Ovary (tissue), 7 donors: ENCODE measurements at regions not wholly inside any gene's neighbourhood (a gene's known extent, or its start where the extent isn't known, plus 50 kb on each side); places are given as distances from the start of the nearest gene placed in this dataset.

Experiments used
- DNase-seq, 5 donors: peaks; one replicate each; pipeline ENCODE4 v3.0.0-alpha.2; 2019 to 2020
- H3K27ac ChIP-seq, 2 donors: fragments of 200-600 bp; one replicate each; pipeline versions ENCODE4 v1.5.1 to v1.8.0; 2019 to 2022
- H3K27me3 ChIP-seq: fragments of 200-600 bp; one replicate; pipeline ENCODE4 v1.8.0; 2022
- H3K36me3 ChIP-seq: fragments of 200-600 bp; sonication (generic); one replicate; pipeline ENCODE4 v1.5.1; 2019
- H3K4me1 ChIP-seq: one replicate; pipeline ENCODE4 v1.8.1; 2013; ENCODE audit warnings: mild to moderate bottlenecking, moderate library complexity; ENCODE audit not compliant: insufficient read depth
- H3K4me3 ChIP-seq: fragments of 200-600 bp; sonication (generic); one replicate; pipeline ENCODE4 v1.5.1; 2017
- H3K9me3 ChIP-seq, 2 donors: fragments of 200-600 bp in 1 of 2; sonication (generic) in 1 of 2; one replicate each; pipeline versions ENCODE4 v1.5.1 to v1.8.1; 2013 to 2019; ENCODE audit warnings: mild to moderate bottlenecking in 1 of 2, moderate library complexity in 1 of 2
- EP300 ChIP-seq: sonication (generic); formaldehyde crosslinking; IDR thresholded peaks from one replicate; pipeline ENCODE4 v1.6.1; 2017; ENCODE audit warnings: antibody characterized with exemption
- POLR2A ChIP-seq: fragments of 450-650 bp; IDR thresholded peaks from one replicate; pipeline ENCODE4 v1.6.1; 2017; ENCODE audit warnings: antibody characterized with exemption, mild to moderate bottlenecking, moderate library complexity
- WGBS, 3 donors: extraction: QIAGEN DNeasy Blood & Tissue Kit in 1 of 3; methylation state at CpG; one replicate each; pipeline versions ENCODE4 v1.1.5 to v1.1.7; 2013 to 2017; 5-methylcytosine and 5-hydroxymethylcytosine counted together
- intact Hi-C, 4 donors: fragments of 100-400 bp; cut with DNase I; formaldehyde crosslinking; loops; one replicate each; pipeline versions ENCODE4 v1.11.0 to v1.15.1; 2022 to 2023
- TF ChIP-seq, protein P1 (sequence below), 3 donors: fragments of 450-650 bp in 2 of 3; fragments of 200-600 bp in 1 of 3; IDR thresholded peaks; one replicate each; pipeline versions ENCODE4 v1.5.1 to v1.8.0; 2016 to 2022; ENCODE audit warnings: antibody characterized with exemption in 3 of 3, mild to moderate bottlenecking in 1 of 3
- donor health status: DM: no; HTN: no; CAD: no; lungs with moderate emphysema.
- donor health status: DM: no; HTN: no; CAD: no.
- donor health status: Bipolar disorder and iron deficiency.
- donor health status: DM: no; HTN: no; CAD: no.
- donor health status: DM: yes; HTN: yes; CAD: no.

DNA sequence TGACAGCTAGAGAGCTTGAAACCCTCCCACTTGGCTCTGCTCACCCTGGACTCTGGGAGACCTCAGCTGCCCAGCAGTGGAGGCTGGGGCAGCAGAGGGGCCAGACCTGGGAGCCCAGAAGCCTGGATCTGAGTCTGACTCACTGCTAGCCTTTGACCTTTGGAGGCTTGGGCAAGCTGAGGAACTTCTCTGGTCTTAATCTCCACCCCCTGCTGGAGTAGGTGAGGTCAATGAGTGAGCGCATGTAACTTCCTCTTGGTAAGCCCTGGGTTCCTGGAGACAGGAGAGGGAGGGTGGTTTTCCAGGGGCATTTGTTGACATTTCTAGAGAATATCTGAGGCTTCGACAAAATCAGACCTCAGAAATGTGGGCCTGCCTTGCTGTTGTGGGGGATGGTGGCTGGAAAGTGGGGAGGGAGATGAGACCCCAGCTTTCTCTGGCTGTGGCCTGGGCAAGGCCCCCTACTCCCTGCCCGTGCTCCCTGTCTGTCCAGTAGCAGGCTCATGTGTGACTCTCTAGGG is 73.0 kb upstream of the YWHAQ start:
- H3K36me3 ChIP-seq = no peaks in the 10 kb centered on the region
- peak in 1 of 5 donors; percentile 14 for DNase-seq
- H3K27ac ChIP-seq = no peak overlapping the region
- no peak overlapping the region for H3K4me3 ChIP-seq
- intact Hi-C loops = no loop called here
- TF ChIP-seq POLR2A = no peak
- no peak for TF ChIP-seq EP300
- TF ChIP-seq, protein P1, sequence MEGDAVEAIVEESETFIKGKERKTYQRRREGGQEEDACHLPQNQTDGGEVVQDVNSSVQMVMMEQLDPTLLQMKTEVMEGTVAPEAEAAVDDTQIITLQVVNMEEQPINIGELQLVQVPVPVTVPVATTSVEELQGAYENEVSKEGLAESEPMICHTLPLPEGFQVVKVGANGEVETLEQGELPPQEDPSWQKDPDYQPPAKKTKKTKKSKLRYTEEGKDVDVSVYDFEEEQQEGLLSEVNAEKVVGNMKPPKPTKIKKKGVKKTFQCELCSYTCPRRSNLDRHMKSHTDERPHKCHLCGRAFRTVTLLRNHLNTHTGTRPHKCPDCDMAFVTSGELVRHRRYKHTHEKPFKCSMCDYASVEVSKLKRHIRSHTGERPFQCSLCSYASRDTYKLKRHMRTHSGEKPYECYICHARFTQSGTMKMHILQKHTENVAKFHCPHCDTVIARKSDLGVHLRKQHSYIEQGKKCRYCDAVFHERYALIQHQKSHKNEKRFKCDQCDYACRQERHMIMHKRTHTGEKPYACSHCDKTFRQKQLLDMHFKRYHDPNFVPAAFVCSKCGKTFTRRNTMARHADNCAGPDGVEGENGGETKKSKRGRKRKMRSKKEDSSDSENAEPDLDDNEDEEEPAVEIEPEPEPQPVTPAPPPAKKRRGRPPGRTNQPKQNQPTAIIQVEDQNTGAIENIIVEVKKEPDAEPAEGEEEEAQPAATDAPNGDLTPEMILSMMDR (IDR thresholded peaks at IDR 0.05) = no peak
- no peaks in the 10 kb centered on the region for H3K4me1 ChIP-seq
- 52 to 68% (median 61%) methylated on average over 3 of the region's 3 CpGs for whole genome bisulfite sequencing, 3 donors
- no peaks in the 10 kb centered on the region for H3K9me3 ChIP-seq
- no peaks in the 10 kb centered on the region for H3K27me3 ChIP-seq

DNA sequence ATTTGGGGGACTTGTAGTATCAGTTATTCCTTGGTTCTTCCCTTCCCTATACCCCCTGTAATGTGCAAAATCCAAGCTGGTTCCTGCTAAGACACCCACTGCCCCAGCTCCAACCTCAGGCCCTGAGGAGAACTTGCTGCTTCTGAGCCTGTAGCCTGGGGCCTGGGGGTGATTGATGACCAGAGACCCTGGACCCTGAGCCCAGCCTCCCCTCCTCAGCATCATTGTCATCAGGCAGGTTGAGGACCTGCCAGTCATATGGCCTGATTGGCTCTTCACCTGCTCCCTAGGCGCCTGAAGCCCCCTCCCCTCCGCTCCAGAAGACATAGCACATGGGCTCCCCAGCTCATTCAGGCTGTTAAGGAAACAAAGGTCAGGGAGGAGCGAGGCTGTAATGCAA is 73.8 kb upstream of the YWHAQ start:
- Histone ChIP-seq H3K4me3 (no peak overlapping the region), H3K27ac (no peak overlapping the region), H3K36me3 (no peaks in the 10 kb centered on the region), H3K27me3 (no peaks in the 10 kb centered on the region), H3K4me1 (no peaks in the 10 kb centered on the region), H3K9me3 (no peaks in the 10 kb centered on the region)
- no peak for DNase-seq
- TF ChIP-seq, protein P1 (IDR thresholded peaks at IDR 0.05) = no peak
- TF ChIP-seq EP300 = no peak
- TF ChIP-seq POLR2A = no peak
- WGBS, 3 donors = 96 to 100% (median 100%) methylated on average over 3 of the region's 3 CpGs
- intact Hi-C loops = no loop called here

DNA sequence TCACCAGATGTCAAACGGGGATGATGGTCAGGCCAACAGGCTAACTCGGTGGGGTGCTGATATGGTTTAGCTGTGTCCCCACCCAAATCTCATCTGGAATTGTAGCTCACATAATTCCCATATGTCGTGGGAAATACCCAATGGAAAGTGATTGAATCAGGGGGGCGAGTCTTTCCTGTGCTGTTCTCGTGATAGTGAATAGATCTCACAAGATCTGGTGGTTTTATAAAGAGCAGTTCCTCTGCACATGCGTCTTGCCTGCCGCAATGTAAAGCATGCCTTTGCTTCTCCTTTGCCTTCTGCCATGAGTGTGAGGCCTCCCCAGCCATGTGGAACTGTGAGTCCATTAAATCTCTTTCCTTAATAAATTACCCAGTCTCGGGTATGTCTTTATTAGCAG is 74.4 kb upstream of the YWHAQ start:
- no peak overlapping the region for H3K4me3 ChIP-seq
- H3K36me3 ChIP-seq = no peaks in the 10 kb centered on the region
- TF ChIP-seq POLR2A (no peak), EP300 (no peak)
- TF ChIP-seq, protein P1 (IDR thresholded peaks at IDR 0.05) = no peak
- H3K27me3 ChIP-seq = no peaks in the 10 kb centered on the region
- WGBS, 3 donors = 88 to 93% (median 91%) methylated on average over 8 of the region's 8 CpGs
- no peaks in the 10 kb centered on the region for H3K4me1 ChIP-seq
- H3K9me3 ChIP-seq = no peaks in the 10 kb centered on the region
- no peak for DNase-seq
- intact Hi-C loops = no loop called here
- no peak overlapping the region for H3K27ac ChIP-seq

DNA sequence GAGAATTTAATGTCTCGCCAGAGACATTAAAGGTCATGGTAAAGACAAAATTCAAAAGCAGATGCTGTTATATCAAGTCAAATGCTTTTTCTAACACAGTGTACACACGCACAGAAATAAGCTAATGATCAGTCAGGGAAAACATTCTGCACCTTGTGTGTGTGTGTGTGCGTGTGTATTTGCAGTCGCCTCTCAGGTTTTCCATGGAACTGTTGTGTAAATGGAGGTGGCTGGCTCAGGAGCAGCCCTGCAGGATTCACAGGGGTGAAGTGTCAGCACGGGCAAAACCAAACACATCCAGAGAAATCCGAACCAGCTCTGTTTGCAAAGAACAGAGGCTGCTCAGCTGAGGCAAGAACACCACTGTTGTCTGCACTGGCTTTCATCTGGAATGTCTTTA is 76.2 kb upstream of the YWHAQ start:
- no peaks in the 10 kb centered on the region for H3K4me1 ChIP-seq
- DNase-seq = no peak
- no peaks in the 10 kb centered on the region for H3K36me3 ChIP-seq
- no peaks in the 10 kb centered on the region for H3K9me3 ChIP-seq
- intact Hi-C loops = no loop called here
- whole genome bisulfite sequencing, 3 donors = 71 to 78% (median 74%) methylated on average over 6 of the region's 6 CpGs
- no peak overlapping the region for H3K4me3 ChIP-seq
- no peak overlapping the region for H3K27ac ChIP-seq
- no peaks in the 10 kb centered on the region for H3K27me3 ChIP-seq
- no peak for TF ChIP-seq POLR2A
- TF ChIP-seq, protein P1 (IDR thresholded peaks at IDR 0.05) = no peak
- TF ChIP-seq EP300 = no peak
